NCI-H1417 treated with DMSO at 0.1 percent for 48 hours (cell line): ENCODE measurements at regions not wholly inside any gene's neighbourhood (a gene's known extent, or its start where the extent isn't known, plus 50 kb on each side); places are given as distances from the start of the nearest gene placed in this dataset.

Experiments
- DNase-seq: peaks from one replicate; lab custom pipeline; 2025; lab: John Stamatoyannopoulos, UW

- no peak for DNase-seq
Measured at GRCh38 chr13:29954082-29955028, 103.9 kb upstream of the UBL3 start.

GRCh38 chr13:29953542-29953941, 103.1 kb upstream of the UBL3 start:
- no peak for DNase-seq

- DNase-seq: no peak
Measured at GRCh38 chr13:29952245-29952644, 101.8 kb upstream of the UBL3 start.

GRCh38 chr13:29948791-29949190, 98.4 kb upstream of the UBL3 start:
- no peak for DNase-seq

GRCh38 chr13:29948244-29948643, 97.8 kb upstream of the UBL3 start:
- DNase-seq: no peak

GRCh38 chr13:29947839-29948238, 97.4 kb upstream of the UBL3 start:
- DNase-seq: no peak

GRCh38 chr13:29946093-29946492, 95.7 kb upstream of the UBL3 start:
- no peak for DNase-seq

- no peak for DNase-seq
Measured at GRCh38 chr13:29943686-29944085, 93.3 kb upstream of the UBL3 start.

- DNase-seq: no peak
Measured at GRCh38 chr13:29943273-29943672, 92.9 kb upstream of the UBL3 start.

- DNase-seq: no peak
Measured at GRCh38 chr13:29940715-29941114, 90.3 kb upstream of the UBL3 start.

- DNase-seq: no peak
Measured at GRCh38 chr13:29939158-29939557, 88.7 kb upstream of the UBL3 start.

GRCh38 chr13:29937841-29938240, 87.4 kb upstream of the UBL3 start:
- DNase-seq: no peak

GRCh38 chr13:29937379-29937778, 87.0 kb upstream of the UBL3 start:
- no peak for DNase-seq

- no peak for DNase-seq
Measured at GRCh38 chr13:29936956-29937355, 86.5 kb upstream of the UBL3 start.

- no peak for DNase-seq
Measured at GRCh38 chr13:29936051-29936813, 85.8 kb upstream of the UBL3 start.

- DNase-seq: no peak
Measured at GRCh38 chr13:29935309-29935981, 85.0 kb upstream of the UBL3 start.

GRCh38 chr13:29934531-29935308, 84.3 kb upstream of the UBL3 start:
- no peak for DNase-seq

GRCh38 chr13:29933401-29933800, 83.0 kb upstream of the UBL3 start:
- no peak for DNase-seq

- DNase-seq: no peak
Measured at GRCh38 chr13:29931696-29932095, 81.3 kb upstream of the UBL3 start.

GRCh38 chr13:29929062-29929847, 78.8 kb upstream of the UBL3 start:
- DNase-seq: no peak

GRCh38 chr13:29926098-29926476, 75.7 kb upstream of the UBL3 start:
- DNase-seq: no peak
